CD1c-positive myeloid dendritic cell (primary cell): ENCODE measurements at regions not wholly inside any gene's neighbourhood (a gene's known extent, or its start where the extent isn't known, plus 50 kb on each side); places are given as distances from the start of the nearest gene placed in this dataset.

Source experiments
- DNase-seq: peaks from one replicate; pipeline ENCODE4 v3.0.0-alpha.2; 2016; ENCODE audit errors: extremely low spot score

DNA sequence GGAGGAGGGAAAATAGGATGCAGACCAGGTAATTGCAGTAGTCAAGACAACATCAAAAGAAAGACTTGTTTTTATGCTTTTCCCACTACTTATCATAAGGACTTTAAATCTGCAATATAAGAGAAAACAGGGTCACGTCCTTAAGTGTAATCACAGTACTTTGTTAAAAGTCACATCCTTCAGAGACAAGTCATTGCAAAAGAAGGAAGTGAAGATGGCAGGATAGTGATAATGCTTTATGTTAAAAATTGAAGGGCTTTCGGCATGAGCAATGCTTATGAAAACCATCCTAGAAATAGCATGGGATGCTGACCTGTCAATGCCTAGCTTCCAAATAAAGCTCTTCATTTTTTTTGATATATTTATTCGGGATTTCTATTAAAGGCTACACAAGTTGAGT lies 110.2 kb upstream of the TENM3 start:
- no peak for DNase-seq

DNA sequence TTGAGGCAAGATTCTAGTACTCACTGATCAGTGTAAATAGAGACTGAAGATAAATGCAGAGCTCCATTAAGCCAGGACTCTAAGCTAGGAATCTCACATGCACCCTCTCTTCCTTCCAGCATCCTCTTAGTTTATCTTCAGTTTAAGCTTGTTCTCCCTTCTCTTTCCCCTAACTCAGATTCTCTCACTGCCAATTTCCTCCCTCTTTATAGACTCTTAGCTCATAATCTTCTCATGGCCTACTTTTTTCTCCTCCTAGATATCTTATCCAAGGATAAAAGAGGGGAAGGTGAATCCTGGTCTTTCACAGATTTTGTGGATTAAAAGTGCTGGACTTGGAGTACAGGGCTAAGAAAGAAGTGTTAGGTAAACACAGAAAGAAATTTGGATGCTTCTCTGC lies 108.9 kb upstream of the TENM3 start:
- DNase-seq, result no peak

DNA sequence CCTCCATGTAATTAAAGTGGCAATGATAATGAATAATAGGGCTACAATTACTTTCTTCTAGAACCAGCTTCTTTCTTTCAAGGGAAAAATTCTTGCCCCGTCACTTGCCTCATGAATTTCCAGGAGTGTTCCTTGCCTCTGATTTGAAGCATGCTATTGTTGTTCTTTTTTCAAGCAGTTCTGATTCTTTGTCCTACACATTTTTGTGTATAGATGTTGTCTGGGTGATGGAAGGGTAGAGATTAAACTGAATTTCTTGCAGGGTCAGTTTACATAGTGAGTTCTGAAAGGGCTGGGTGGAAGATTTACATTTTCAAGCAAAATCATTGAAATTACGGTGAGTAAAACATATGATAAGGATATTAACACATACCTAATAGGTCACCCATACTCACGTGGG lies 107.0 kb upstream of the TENM3 start:
- DNase-seq, result no peak

DNA sequence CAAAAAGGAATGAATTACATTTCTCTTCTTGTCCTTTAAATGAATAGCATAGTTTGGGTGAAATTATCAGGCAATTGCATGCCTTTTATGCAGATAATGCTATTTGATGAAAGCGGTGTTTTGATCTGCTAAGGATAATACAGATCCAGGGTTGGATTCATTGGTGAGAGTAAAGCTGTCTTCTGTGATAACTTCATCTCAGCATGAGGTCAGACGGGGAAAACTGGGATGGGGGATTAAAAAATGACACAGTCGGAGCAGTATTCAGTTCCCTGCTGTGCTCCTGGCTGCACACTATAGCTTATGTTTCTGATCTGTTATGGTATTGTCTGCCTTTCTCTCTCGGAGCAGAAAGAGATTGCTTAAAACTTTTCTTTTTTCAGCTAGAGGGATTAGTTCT lies 105.9 kb upstream of the TENM3 start:
- DNase-seq, result no peak

DNA sequence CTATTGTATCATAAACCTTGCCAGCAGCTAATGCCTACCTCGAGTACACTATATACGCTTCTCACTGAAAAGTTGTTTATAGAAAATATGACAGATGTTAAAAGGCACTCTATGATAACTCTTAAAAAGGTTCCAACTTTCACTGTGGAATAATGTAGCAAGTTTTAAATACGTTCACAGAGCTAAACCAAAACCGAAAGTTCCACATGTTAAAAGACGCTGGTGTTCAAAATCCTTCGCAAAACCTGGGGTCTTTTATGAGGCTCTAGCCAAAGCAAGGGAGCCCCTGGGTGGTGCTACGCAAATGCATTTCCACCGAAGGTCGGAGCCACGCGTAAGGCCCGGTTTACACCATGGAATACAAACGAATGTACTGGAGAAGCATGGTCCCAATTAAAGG lies 103.7 kb upstream of the TENM3 start:
- no peak for DNase-seq

DNA sequence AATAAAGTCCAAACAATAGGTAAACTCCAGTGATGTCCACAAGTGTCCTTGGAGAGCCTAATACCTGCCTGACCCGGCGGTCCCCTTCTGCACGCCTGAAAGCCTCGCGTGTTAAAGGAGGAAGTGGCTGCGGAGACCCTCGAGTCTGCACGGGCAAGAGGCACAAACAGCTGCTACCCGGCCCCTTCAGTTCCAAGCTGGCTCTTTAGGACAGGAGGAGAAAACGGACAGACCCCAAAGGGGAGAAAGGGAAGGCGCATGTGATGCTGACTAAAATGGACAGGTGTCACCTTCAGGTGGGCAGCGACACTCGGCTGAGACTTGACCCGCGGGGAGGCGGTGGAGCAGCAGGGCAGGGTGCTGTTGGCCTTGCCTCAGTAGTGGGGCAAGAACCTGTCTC lies 102.7 kb upstream of the TENM3 start:
- DNase-seq, result no peak

DNA sequence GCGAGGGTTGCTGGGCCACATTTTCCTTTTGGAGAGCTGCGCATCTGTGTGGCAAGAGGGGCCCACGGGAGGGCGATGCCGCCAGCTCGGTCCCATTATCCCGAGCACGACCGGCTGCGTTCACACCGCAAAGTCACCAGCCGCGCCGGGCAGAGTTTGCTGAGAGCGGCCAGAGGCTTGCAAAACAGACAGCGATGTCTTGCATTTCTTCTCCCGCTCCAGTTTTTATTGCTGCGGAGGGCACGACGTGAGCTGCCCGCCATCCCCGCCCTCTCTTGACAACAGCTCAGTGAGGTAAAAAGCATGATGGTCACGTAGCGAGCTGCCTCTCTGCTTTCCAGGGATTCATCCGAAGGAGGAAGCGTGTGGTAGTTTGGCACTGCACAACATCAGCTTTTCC lies 102.1 kb upstream of the TENM3 start:
- no peak for DNase-seq

DNA sequence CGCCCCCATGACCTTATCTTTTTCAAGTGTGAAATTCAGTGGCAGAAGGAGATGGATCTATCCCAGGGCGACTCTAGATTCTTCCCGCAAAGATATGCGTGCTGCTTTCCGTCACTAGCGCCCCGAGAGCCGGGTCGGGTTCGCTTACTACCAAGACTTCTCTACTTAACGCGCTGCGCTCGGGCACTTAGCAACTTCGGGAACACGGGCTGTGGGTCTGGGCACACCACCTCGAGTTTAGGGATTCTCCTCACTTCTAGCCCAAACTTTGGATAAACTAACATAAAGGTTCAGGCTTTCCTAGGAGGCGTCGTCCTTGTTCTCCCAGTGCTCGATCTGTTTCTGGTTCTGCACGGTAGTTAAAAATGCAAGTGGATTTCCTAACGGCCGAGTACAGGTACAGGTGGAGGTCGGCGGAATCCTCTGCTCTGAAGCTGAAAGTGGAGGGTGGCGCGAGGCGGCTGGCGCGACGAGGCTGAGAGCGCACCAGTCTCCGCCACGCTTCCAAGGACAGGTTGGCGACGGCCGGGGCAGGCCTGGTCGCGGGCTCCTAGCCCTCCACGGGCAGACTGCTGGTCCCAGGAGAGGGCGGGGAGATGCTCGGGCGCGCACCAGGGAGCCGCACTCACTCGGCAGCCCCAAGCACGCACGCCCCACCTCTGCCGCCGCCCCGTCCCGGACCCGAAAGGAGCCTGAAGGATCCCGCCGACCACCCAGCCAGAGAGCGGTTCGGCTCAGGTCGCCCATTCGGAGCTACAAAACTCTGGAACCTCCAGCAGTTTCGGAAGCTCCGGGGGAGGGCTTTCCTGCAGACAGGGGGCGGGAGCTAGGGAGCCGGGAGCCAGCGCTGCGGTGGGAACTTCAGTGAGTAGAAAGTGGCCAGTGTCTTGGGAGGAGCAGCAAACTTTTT lies 100.8 kb upstream of the TENM3 start:
- no peak for DNase-seq

DNA sequence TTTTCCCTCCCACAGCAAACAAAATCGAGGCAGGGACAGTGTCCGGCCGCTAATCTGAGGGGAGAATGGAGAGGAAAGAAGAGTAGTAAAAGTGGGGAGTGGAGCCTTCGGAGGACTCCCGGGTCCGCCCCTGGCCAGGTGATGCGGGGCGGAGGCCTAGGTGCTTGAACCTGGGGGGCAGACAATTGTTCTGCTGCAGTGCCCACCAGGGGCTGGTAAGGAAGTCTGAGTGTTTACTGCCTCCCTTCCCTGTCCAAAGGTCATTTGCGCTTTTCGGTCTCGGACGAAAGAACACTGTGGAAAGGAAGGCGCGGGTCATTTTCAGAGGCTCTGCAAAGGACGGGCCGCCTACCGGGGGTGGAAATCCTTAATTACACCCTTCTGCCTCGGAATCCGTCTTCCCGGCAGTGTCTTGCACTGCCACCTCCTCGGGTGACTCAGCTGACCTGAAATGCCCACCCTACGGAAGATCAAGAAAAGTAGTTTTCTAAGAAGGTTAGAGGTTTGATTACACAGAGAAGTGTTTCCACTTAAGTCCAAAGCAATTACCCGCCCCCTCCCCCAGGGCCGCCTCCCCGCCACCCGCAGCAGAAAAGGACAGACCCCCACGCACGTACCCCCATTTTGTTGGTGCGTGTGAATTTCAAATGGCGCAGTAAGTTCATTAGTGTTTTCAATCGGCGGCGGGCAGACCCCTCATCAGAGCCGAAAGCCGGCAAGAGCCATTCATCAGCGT lies 99.9 kb upstream of the TENM3 start:
- DNase-seq, result no peak

DNA sequence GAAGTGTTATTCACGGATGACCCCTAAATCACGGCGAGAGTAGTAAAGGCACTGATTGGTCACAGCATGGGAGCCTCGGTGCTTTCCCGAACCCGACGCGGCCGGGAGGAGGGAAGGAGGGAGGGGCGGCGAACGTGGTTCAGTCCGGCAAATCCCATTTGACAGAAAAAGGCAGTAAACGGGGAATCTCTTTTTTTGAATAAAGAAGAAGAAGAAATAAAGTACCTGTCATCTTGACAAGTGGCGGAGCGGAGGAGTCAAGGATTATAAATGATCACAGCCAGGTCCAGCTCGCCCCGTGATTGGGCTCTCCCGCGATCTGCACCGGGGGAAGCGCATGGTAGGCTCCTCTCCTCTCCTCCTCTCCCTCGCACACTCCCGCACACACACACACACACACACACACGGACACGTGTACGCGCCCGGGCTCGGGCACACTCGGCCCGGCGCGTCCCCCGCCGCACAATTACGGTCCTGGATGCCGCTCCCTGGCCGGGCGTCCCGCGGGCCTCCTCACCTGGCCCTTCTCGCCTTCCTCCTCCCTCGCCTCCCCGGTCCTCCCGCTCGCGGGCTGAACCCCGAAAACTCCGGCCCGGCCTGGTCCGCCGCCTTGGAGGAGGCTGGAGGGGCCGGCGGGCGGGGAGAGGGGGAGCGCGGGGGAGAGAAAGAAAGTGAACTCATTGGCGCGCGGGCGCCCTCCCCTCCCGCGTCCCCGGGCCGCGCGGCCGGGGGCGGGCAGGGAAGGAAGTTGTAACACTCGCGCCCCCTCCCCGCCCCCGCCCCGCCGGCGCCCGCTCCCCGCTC lies 99.2 kb upstream of the TENM3 start:
- DNase-seq, result no peak

DNA sequence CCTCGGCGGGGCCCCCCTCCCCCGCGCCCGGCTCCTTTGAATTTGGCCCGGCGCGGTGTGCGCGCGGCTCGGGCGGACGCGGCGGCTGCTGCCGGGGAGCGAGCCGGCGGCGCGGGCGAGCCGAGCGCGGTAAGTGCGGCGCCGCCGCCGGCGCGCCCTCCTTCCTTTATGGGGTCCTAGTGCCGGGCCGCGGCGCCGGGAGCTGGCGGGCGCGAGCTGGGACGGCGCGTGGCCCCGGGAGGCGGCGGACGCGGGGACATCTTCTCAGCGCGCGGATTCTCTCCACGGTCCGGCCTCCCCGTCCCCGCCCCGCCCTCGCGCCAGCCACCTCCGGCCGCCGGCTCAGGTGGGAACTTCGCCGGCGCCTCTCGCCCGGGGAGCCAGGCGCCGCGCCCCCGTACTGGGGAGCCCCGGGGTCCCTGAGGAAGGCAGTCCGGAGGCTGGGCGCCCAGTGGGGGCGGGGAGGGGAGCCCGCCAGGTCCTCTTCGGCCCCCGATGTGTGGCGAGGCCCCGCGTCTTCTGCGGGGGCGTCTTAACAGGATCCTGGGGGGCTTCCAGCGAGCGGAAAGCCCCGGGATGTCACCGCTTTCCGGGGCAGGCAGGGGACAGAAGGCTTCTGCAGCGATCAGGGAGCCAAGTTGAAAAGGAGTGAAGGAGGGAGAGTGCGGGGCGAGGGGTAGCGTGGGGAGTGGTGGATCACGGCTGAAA lies 98.4 kb upstream of the TENM3 start:
- DNase-seq, result no peak

DNA sequence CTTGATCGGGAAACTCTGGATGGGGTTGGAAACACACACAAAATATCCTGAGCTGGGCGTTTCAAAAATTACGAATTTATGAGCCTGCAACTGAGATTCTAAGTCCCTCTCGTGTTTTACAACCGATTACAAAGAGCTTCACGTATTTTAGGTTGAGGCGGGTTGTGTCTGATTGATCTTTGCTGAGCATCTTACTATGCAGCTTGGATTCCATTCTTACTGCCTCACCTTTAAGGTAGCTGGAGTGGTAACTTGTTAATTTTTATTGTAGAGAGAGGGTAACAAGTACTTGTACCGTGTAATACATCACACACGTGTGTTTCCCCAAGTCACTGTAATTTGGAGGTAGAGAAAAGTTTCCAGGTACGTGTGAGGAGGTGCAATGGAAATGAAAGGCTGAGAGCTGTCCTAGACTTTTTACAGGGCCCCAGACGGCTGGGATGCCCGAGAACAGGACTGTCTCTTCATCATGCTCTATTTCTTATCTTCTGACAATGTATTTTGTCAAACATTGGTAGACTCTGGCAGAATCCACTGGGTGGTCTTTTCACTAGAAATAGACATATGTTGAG lies 97.8 kb upstream of the TENM3 start:
- no peak for DNase-seq

DNA sequence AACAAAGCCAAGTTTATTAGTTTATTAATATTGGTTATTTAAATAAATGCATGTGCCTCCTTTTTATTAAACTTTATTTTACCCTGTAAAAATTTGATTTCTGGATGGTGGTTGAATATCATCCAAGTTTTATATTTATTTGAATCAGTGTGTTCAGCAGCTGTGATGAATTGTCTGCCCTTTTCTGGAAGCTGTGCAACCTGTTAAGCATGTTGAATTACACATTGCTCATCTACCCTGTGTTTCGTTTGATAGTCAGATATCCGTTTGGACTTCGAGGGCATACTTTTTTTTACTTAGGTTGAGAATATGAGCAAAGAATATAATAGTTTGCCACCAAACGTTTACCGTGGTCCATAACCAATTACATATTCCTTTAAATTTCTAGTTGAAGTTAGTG lies 95.8 kb upstream of the TENM3 start:
- DNase-seq, result no peak

DNA sequence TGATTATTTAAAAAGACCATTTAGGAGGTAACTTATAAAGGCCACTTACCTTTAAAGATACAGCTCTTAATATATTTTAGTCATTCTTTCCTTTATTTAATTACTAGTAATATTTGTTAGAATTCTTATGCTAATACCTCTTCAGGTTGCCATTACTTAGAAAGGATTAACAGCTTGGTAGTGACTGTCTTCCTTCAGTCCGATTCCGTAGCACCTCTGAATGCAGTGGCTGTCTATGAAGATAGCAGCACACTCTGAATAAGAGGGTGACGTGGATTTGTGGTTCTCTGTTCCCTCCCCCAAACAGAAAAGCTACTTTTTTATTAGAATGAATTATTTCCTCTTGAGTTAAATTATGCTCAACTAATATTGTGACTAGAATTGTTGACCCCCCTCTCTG lies 92.6 kb upstream of the TENM3 start:
- DNase-seq, result no peak

DNA sequence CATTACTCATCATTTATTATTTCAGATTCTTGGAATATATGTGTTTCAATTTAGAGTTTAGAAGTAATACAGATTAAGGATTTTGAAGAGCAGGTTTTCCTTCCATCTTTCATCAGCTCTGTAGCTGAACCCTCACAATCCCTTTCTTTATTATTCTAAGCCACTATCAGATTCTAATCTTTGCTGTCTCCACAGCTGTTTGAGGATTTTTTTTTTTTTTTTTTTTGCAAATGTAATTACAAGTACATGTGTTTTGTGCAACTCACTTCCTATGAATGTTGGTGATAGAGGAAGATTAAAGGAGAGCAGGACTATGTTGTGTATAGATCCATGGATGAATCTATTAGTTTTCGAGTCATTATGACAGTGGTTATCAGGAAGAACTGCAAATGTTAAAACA lies 87.4 kb upstream of the TENM3 start:
- no peak for DNase-seq

DNA sequence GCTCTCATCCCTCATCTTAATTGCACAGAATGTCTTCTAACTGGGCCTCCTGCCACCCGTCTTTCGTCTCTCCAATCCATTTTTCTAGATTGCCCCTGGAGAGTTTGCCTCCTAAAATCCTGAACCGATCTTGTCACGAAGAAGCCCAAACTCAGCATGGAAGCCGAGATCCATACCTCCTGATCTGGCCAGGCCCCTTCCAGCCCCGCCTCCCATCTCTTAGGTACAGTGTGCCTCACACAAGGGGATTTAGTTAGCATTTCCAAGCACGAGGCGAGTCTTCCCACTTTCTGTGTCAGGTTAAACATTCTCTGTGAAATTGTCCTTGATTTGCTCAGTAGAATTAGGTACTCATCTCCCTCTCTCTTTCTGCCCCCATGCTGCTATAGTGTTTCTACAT lies 80.0 kb upstream of the TENM3 start:
- no peak for DNase-seq

DNA sequence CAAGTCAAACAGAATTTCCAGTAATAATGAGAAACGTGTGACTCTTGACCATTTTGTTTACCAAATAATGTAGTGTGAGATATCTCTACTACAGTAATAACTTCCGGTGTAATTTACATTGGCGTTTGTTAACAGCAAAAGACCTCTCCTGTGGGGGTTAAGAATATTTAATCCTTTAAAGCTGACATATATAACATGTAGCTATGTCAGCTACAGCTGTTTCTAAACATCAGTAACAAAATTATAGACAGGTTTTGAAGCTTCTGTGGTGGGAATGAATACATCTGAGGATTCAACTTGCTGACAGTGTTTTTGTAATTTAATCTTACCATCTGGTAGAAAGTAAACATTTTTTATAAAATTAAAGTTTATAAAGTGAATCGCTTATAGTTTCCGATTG lies 73.6 kb upstream of the TENM3 start:
- DNase-seq, result no peak

DNA sequence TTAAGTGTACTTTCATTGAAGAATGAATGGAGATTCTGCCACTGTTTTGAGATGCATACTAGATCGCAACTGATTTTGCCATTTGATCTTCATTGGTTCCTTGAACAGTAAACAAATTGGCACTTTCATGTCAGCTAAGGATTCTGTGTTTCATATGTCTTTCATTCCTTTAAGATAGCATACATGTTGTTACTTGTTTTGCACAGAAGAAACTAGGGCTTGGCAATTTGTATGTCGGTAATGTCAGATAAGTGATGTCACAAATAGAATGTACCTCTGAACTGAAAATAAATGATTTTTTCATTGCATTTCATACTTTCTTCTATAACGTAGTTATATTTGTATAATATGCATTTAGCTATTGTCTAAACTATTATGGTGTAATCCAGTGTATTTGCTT lies 73.2 kb upstream of the TENM3 start:
- DNase-seq, result no peak

DNA sequence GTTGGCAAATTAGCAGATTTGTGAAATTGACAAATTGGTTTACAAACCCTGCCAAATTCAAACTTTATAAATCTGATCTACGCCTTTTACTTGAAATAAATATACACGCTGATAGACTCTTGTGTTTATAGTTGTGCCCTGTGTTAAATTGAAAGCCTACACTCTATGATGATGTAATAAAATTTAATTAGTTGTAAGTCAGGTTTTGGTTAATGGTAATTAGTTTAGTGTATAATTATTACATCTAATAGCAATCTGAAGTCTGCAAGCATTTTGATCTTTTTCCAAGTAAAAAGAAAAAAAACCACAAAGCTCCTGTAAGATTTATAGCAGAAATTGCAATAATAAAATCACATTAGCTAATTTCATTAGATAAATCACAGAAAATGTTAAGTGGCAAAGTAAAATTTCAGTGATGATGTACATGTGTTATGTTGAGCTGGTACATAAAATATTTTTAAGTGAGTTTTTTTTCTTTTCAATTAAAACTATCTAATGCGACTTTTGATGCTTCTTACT lies 72.7 kb upstream of the TENM3 start:
- DNase-seq, result no peak

DNA sequence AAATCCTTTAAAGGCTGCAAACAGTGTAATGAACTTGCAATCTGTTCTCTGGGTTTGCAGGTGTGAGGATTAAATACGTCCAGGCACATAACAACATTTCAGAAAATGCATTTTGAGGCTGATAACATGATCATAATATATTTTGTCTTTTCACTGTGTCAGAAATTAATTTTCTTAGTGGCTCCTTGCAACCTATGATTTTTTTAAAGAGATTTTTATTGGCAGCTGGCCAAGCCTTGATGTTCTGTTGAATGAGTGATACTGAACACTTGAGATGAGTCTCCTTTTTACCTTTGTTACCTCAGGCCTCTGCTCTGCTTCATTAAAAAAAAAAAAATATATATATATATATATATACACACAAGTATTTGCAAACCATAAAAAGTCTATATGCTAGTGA lies 68.2 kb upstream of the TENM3 start:
- no peak for DNase-seq

DNA sequence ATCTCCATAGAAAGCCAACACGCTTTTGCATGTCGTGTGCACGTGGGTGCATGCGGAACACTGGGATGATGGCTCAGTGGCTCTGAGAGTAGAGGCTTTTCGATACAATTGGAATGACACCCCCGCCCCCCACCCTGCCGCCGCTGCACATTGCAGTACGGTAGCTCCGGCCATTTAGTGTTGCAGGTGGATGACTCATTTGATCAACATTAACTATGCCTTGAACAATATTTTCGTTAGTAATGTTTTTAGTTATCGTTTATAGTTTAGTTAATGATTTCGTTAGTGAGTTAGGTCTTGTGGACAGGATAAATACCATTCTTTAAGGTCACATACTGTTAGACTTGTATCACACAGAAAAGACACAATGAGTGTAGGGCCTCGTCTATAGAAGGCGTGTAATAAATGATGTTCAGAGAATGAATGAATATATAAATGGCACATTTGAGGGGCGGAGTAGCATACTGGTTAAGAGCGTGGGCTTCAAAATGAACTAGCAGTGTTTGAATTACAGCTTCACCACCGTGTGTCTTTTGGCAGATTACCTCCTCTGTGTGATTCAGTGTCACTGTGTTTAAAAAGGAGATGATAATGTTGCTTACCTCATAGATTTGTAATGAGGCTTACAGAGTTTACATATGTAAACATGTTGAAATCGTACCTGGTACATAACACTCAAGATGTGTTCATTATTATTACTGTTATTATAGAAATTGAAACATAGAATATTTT lies 67.2 kb upstream of the TENM3 start:
- DNase-seq, result no peak
